ENCODE measurements at regions not wholly inside any gene's neighbourhood (a gene's known extent, or its start where the extent isn't known, plus 50 kb on each side); places are given as distances from the start of the nearest gene placed in this dataset.

DNA sequence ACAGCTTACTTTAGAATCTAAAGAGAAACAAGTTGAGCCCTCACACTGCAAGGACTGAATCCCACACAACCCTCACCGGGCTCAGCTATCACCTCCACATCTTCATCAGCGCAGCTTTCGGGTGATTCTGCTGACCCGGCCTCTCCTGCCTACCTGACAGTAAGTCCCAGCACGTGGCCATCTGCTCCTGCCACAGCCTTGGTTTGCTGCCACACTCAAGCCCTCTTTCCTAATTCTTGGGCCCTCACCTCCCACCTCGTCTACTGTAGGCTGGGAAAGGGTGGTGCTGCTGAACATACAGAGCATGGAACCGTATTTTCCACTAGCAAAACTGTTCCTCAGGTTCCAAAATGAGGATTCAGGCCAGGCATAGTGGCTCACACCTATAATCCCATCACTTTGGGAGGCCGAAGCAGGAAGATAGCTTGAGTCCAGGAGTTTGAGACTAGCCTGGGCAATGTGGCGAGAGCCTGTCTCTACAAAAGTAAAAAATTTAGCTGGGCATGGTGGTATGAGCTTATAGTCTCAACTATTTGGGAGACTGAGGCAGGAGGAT is 55.3 kb upstream of the HAAO start:
- intact Hi-C loops (cut with DNase I): no loop called here
- peak; percentile 41 for DNase-seq (ENCODE audit: low spot score)
- no peak for ATAC-seq

- peak; percentile 47 for DNase-seq (ENCODE audit: low spot score)
- intact Hi-C loops (cut with DNase I): no loop called here
- no peak for ATAC-seq
Measured at GRCh38 chr2:42846932-42847595, 54.7 kb upstream of the HAAO start.

DNA sequence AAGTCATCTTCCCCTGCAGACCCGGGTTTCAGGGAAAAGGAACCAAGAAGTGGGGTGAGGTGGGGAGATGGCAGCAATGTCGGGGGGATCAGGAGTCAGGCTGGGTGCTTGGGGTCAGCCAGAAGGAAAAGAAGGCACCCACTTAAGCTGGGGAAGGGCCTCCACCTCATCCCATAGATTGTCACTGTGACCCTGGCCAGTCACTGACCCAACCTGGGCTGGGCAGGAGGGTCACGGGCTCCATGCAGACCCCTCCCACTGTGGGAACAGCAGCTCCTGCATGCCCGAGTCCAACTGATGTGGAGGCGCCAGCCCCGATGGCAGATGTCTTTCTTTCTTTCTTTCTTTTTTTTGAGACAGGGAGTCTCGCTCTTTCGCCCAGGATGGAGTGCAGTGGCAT is 53.6 kb upstream of the HAAO start:
- DNase-seq (ENCODE audit: low spot score): peak; percentile 53
- no peak for ATAC-seq
- intact Hi-C loops (cut with DNase I): no loop called here

DNA sequence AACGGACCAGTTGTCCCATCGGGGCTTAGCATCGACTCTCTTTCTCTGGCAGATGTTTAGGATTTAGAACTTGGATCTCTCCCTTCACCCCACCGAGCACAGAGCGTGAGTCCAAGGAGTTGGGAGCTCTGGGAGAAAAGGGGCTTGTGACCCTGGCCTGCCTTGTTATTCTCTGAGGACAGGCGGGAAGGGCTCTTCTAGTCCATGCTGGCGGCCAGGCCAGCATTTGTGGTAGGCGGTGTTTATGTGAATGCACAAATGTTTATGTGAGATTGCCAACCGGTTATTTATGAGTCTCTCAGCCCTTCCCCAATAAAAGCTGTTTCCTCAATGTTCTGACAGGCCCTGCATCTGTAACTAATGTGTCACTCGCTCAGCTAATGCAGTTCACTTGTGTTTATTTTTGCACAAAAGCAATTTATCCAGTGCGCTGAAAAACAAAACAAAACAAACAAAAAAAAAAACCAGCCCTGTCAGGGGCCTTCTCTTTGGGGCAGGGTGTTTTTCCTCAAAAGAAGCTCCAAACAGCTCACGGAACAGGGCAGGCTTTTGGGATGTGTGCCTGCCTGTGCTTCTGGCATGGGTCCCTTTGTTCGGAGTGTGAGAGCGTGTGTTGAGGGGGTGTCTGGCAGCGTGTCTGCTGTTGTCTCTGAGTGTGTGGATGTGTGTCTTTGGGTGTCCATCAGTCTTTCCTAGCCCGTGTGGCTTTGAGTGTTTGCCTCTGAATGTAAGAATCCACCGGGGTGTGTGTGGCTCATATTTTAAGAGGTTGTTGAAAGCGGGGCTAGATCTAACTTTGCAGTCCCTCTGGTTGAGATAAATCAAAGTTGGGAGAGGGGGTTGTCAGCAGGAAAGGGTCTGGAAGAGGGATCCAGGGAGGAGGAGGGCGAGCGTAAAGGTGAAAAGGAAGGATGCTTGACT is 52.8 kb upstream of the HAAO start:
- DNase-seq (ENCODE audit: low spot score) (peak; percentile 55), ATAC-seq (peak; percentile 71)
- intact Hi-C loops (cut with DNase I): no loop called here

DNA sequence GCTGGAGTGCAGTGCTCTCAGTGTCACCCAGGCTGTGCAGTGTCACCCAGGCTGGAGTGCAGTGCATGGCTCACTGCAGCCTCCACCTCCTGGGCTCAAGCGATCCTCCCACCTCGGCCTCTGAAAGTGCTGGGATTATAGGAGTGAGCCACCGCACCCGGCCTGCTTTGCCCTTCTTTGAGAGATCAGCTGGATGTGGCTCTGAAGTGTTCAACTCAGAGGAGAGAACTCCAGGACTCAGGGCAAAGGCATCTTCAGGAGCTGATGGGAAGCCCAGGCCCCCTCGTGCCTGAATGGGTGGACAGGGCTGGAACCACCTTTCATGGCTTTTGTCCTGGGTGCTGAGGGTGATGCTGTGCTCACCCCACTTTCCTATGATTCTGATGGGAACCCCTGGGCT is 52.0 kb upstream of the HAAO start:
- ATAC-seq (peak; percentile 27), DNase-seq (ENCODE audit: low spot score) (no peak)
- intact Hi-C loops (cut with DNase I): no loop called here

GRCh38 chr2:42843611-42844010 is 51.2 kb upstream of the HAAO start:
- intact Hi-C loops (cut with DNase I): no loop called here
- no peak for ATAC-seq
- DNase-seq (ENCODE audit: low spot score): no peak

DNA sequence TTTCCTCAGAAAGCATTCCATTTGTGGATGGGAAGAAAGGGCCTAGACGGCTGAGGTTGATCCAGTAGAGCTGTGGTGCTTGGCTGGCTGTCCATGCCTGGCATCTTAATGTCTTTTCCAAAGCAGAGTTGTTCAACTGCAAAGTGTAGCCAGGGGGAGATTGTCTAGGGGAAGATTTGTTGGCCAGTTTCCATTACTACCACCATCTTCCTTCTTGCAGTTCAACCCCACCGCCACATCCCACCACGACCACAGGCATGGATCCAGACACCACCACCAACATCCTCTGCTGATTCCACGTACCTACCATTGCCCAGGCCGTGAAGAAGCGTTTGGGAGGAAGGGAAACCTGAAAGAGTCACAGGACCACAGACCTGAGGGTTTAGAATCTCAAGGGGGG is 50.7 kb upstream of the HAAO start:
- peak; percentile 42 for DNase-seq (ENCODE audit: low spot score)
- intact Hi-C loops (cut with DNase I): no loop called here
- no peak for ATAC-seq

DNA sequence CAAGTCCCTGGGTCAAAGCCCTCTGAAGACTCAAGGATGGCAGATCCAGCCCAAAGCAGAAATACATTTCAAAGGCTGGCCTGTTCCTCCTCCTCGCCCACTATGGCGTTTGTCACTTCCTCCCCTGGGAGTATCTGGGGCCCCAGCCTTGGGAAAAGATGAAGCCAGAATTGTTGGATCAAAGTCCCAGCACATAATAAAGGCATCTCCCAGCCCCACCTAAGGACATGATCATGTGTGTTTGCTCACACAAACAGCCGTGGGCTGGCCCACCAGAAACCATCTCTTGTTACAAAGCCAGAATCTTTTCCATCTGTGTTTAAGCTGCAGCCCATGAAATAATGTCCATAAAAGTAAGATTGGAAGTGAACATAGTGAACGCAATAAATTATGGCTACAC is 50.1 kb upstream of the HAAO start:
- ATAC-seq (no peak), DNase-seq (ENCODE audit: low spot score) (no peak)
- intact Hi-C loops (cut with DNase I): no loop called here
